GM19324 (cell line): ENCODE measurements at regions not wholly inside any gene's neighbourhood (a gene's known extent, or its start where the extent isn't known, plus 50 kb on each side); places are given as distances from the start of the nearest gene placed in this dataset.
"Not testable (repeated sequence)": the region's sequence is repeated elsewhere in the genome, so short reads cannot be mapped to it uniquely, and the experiment has no call there.

Experiments
- ATAC-seq: cut with Tn5 transposase; IDR thresholded peaks from one replicate; pipeline ENCODE4 v1.9.1; 2021; ENCODE audit warnings: mild to moderate bottlenecking, moderate library complexity; ENCODE audit not compliant: unreplicated experiment, low FRiP score

DNA sequence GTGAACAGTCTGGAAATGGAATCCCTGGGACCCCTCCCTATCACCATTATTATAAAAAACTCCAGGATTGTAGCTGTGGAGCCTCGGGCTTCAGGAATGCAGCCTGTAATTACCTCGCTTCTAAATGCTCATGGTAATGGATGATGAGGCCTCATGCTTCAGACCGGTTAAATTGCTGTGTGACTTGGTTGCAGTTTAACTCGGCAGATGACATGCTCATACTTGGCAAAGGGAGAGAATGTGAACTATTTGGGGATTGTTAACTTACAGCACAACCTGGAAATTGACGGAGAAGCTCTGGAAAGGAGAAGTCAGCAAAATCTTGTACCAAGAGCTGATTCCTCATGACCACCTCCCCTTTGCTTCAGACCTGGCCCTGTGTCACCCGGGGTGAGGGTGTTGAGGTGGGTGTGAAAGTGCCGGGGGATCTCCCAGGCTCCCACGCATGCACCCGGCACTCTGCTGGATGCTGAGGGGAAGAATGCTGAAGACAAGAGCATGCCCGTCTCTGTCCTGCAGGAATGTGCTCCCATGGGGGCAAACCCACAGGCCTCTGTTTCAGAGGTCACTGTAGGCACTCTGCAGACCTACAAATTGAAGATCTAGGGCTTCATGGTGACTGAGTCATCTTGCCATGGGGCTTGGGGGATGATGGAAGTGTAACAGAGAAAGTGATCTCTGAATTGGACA, 364.8 kb downstream of the RPS6KC1 start:
- no peak for ATAC-seq

DNA sequence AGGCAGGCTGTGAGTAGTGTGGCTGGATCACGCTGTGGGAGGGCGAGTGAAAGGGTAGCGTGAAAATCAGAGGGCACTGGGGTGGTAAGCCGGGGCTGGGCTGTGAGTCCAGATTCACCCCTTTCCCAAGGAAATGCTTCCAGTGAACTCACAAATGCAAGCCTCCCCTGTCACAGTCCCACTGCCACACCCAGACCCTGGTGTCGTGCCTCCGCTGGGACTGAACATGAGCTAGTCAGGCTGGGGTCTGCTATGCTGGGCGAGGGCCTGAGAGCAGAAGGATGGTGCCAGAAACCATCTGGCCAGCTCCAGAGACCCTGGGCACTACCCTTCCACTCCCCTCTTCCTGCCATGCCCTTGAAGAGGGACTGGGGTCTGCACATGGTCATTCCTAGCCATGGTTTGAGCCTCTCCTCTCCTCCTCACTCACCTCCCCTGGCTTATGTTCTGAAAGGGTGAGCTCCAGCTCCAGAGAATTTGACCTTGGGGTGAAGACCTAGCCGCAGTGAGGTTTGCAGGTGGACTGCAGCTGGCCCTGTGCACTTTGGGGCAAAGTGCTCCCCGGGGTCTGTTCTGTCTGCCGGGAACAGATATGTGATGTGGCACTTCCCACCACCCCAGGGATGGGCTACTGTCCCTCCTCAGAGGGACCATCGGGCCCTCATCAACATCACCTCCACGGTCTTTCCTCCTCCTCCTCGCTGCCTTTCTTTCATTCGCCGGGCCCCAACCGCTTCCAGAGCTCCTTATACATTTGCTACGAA, 365.6 kb downstream of the RPS6KC1 start:
- no peak for ATAC-seq

DNA sequence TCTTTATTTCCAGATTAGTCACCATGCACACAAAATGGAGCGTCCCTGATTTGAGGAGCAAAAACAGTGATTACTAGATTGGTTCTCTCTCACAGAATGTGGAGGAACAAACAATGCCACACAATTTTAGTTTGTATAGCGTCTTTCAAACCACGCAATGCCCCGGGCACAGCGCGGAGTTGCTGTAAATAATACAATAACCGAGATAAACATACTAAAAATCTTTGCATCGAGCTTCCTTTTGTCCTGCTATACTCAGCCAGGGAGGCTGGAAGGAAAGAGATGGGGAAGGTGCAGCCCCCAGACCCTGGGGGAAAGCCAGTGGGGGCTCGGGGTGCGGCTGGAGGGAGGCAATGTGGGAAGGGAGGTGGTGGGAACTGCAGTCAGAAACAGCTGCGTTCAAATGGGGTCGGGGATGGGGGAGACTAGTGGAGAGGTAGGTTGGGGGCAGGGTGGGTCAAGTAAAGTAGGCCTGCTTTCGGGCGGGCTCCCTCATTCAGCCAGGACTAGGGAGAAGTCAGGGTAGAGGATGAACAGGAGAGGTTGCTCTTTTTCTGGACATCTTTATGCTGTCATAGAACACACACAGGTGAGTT, 366.3 kb downstream of the RPS6KC1 start:
- ATAC-seq = no peak

DNA sequence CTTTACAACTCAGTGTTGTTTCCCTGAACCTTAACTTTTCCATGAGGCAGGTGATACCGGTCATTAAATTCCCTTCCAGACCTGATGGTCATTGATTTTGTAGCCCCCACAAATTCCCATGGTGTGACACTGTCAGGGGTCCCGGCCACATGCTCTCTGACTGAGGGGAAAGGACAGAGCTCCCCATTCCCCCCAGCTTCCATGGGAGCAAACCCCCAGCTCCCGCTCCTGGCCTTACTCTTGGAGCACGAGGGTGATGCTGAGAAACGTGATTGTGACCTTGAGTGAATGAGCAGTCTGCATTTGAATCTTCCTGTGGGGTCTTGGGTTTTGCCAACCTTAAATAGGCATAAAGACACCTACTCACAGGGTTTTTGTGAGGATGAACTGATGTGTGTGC, 366.8 kb downstream of the RPS6KC1 start:
- no peak for ATAC-seq

DNA sequence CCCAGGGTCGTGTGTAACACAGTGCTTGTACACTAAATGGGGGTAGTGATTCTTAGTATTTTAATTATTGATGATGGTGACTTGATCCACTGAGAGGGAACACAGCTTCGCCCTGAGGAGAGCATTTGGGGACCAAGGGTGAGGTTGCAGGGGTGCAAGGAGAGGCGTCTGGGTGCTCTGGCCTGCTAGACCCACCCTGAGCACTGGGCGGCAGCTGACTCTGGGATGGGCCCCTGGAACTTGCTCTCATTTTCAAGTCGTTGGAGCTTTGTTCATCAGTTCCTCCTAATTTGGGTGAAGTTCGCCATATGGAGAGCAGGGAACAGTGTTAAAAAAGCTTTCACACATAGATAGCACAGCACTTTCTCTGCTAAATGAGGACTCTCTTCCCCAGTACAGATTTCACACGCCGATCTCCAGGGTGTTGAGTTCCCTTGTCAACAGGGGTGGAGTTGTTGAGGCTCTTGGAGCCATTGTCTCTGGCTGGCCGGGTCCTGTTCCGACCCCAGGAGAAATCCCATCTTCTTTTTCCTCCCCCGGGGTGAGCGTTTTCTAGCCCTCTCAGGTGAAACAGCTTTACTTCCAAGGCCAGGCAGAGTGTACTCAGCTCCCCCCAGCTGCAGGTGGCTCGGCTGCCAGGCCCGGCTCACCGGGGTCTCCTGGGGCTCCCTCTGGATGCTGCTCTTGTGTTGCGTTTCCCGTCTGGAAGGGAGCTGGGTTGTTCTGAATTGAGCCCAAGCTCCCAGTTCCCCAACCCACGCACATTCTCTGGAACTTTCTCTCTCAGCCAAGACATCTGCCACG, 367.4 kb downstream of the RPS6KC1 start:
- ATAC-seq = no peak

DNA sequence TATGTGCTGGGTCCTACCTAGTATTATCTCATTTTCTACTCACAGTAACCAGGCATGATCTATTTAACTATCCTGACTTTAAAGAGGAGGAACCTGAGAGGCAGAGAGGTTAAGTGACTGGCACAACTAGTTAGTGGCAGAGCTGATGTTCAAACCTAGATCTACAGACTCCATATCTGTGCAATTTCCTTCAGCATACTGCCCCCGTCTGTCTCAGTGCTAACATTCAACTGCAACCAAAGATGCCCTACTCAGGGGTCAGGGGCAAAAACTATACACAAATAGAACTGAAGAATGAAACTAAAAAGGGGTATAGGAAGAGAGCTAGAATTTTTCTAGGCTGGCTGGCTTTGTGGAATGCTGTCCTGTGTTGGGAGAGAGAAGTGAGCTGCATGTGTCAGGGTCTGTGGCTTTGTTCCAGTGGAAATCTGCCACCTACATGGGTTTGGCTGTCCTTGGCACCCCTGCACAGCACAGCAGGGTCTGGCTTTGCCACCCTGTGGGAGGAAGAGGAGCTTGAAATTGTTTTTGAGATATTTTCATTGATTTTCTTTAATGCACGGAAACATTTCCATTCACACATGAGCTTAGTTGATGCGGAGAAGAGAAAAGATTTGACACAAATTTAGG, 368.5 kb downstream of the RPS6KC1 start:
- no peak for ATAC-seq

DNA sequence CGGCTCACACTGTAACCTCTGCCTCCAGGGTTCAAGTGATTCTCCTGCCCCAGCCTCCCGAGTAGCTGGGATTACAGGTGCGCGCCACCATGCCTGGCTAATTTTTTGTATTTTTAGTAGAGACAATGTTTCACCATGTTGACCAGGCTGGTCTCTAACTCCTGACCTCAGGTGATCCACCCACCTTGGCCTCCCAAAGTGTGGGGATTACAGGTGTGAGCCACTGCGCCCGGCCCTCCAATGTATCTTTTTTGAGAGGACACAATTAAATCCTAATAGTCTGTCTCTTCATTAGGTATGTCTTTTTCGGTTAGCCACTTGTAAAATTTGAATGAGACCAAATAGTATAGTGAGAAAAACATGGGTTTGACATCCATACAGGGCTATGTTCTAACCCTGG, 370.1 kb downstream of the RPS6KC1 start:
- not testable (repeated sequence) for ATAC-seq

DNA sequence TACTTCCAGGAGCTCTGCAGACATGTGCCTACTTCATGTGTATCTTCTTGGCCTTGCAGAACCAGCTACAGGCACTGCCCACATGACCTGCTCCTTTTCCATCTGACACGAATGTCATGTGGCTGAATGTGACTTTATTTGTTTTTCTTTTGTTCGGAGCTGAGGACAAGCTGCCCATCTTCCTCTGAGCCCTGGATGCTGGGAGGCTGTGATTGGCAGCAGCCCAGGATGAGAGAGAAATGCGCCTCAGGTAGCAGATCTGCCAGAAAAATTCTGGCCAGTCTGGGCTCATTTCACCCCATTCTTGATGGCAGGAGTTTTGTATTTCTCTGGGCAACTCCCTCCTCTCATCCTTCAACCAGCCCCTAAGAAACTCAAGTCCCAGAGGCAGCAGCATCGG, 372.0 kb downstream of the RPS6KC1 start:
- no peak for ATAC-seq

DNA sequence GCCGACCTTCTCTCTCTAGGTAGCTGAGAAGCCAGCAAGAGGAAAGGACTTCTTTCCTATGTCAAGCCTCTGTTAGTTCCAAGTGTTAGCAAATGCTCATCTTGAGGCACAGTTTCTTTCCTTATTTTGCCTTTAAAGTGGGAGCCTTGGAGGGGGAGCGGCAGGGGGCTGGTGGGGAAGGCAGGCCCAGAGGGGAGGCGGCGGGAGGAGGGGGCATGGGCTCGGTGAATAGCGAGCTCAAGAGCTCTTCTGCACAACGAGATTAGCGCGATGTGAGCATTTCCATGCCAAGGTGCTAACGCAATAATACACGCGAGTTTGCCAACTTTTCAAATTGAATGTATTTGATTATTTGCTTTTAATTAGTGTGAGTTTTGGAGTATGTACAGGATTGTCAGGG, 372.6 kb downstream of the RPS6KC1 start:
- no peak for ATAC-seq

DNA sequence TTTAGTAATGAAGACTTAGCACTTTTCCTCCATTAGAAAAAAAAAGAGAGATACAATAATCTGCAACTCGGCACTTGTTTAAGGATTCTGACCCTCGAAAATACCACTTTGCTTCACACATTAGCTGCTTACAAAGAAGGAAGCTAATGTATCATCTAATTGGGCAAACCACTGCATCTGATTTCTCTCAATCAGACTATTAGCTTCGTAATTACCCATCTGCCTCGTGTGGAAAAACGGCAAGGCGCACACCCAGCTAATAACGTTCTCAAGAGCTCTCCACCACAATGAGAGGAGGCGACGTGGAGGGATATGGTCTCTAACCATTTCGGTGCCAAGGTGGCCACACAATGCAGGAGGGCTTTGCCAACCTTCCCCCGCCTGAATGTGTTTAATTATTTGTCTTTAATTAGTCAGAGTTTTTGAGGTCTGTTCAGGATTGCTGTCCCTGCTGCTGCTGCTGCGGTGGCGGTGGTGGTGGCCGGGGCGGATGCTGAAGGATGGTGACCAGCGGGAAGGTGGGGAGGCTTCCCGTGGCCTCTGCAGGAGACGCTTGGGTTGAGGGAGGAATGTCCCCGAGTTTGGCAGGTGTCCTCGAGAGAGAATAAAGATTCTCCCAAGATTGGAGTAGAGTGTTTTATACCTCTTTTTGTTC, 374.5 kb downstream of the RPS6KC1 start:
- no peak for ATAC-seq

DNA sequence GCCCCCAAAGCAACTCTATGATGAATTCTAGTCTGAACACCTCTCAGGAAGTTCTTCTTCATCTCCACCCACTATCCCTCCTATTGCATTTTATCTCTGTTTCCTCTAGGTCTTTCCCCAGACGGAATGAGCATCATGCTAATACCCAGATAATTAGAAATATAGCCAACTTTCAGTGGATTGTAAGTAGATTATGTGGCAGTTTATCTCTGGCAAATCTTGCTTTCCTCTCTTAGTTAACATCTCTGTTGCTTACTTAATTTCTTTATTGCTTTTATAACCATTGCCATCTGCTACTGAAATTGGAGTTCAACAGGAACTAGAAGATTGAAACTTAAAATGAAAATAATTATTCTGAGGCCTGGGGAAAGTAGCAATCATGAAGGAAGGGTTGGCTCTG, 378.6 kb downstream of the RPS6KC1 start:
- no peak for ATAC-seq

DNA sequence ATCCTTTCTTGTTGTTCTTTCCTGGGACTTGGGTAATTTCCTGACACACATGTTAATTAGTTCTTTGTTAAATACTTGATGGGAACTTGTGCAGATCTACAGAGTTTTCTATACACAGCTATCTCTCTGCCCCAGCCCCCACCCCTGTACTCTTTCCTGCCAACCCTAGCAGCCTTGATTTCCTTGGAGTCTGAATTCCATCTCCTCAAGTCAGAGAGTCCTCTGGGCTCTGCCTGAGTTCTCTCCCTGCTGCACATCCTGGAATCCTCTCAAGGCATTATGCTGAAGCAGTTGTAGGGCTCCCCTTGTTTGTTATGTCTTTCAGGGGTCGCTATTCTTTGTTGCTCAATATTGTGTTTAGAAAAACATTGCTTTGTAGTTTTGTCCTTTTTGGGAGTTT, 384.7 kb downstream of the RPS6KC1 start:
- no peak for ATAC-seq

DNA sequence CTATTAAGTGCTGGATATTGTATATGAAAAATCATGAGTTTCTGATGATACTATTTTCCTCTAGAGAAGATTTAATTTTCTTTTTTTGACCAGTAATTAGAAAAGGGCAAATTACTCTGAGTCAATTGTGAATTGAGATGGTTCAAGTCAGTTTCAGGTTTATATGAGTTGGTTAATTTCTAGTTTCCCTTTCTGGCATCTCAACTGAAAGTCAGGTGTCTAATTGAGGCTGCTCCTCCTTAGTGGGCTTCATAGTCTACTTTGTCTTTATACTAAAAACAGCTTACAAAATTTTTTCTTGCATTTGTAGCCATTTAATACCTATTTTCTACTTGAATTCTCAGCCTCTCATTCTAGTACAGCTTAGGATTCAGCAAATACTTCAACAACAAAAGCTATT, 387.3 kb downstream of the RPS6KC1 start:
- no peak for ATAC-seq

DNA sequence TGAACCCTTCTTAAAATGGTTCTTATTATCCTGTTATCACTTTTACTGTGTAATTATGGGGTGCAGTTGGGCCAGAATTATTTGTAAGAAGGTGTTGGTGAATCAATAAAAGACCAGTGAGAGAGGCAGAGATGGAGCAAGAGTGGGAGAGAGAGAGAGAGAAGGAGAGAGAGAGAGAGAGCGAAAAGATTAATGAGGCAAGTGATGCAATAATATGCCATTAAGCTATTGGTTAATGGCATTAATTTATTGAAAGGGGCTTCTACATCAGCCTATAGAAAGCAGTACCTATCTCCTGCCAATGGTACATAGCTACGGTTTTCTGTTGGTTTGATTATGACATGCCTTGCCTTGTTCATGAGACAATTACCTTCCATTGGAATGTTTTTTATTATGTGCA, 388.7 kb downstream of the RPS6KC1 start:
- no peak for ATAC-seq

DNA sequence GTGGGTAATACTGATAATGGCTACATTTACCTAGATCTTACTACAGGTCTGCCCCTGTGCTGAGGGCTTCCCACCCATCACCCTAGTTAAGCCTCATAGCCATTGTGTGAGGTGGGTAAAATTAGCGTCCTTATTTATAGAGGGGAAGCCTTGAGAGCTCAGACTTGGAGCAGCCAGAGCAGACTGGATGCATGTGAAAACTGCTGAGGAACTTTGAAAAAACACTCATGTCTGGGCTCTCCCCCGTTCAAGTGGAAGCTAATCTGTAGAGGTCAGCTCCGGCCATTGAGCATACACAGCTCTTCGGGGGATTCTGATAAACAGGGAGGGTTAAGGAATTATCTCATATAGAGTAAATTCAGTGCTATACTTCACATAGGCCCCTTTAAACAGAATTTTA, 389.7 kb downstream of the RPS6KC1 start:
- ATAC-seq = no peak

DNA sequence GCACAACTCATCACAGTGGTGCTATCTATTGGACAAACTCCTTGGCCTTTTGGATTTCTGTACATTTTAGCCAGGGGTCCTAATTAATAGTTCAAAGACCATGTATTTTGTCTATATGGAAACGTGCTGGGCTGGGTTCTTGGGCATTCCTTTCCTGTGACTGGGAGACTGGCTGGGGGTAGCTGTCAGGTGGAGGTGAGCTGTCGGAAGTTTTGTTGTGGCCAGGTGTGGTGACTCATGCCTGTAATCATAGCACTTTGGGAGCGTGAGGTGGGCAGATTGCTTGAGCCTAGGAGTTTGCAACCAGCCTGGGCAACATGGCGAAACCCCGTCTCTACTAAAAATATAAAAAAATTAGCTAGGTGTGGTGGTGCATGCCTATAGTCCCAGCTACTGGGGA, 392.4 kb downstream of the RPS6KC1 start:
- ATAC-seq = no peak

DNA sequence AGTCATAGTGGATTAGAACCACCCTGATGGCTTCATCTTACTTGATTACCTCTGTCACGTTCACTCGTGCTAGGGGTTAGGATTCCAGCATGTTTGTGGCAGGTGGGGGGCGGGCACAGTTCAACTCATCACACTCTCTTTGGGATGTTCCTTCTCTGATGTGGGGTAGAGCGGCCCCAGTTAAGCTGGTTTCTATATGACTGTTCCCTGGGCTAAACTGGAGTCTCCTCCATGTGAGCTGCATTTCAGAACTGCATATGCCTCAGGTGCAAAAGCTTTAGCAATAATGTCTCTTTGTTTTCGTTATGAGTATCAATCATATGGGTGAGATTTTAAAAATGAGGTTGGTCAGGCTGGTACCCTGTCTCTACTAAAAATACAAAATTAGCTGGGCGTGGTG, 393.2 kb downstream of the RPS6KC1 start:
- ATAC-seq = no peak

DNA sequence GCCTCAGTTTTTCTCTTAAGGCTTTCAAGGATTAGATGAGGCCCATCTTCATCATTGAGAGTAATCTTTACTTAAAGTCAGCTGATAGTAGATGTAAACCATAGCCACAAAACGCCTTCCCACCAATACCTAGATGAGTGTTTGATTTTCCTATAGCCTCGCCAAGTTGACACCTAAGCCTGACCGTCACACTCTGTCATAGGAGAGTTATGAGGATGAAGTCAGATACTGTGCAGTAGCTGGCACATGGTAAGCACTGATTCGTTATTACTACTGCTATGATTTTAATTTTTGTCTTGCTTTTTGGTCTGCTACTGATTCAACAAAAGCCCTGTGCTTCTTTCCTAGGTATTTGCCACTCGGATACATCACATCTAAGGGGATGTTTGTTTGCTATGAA, 395.5 kb downstream of the RPS6KC1 start:
- ATAC-seq = no peak

DNA sequence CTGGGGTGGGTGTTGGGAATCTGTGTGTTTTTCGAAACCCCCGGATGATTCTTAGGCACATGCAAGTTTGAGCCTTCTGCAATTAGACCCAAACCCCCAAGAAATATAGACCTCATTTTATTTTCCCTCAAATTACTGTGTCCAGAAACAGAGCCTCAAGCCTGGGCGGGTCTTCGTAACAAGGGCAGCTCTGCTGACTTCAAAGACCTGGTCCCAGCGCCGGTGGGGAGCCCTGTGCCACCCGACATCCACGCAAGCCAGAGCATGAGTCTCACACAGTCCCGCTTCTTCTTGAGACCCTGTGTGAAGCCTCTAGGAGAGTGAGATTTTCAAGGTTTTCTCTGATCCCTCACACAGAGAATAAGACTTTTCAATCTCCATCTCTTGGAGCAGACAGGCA, 397.3 kb downstream of the RPS6KC1 start:
- no peak for ATAC-seq

DNA sequence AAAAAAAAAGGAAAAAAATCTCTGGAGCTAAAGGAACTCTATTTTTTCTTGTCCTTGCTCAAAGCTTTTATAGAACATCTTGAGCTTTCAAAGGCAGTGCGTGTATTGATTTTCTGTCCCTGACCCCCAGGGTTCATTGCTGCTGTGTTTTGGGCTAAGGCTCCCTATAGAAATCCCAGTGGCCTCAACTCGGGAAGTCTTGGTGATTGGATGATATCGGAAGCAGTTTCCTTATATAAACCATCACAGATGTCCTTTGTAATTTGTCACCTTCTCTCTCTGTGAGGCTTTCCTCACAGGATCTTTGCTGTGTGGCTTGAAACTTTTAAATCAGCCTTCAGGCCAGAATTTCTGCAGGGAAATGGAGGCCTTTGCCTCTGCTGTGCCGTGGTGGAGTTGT, 397.7 kb downstream of the RPS6KC1 start:
- no peak for ATAC-seq
